Stimulated activated CD8-positive, alpha-beta memory T cell treated with anti-CD3 and anti-CD28 coated beads, Interleukin-7, amount 100 ng/mL, for 48 hours (primary cell): ENCODE measurements at regions not wholly inside any gene's neighbourhood (a gene's known extent, or its start where the extent isn't known, plus 50 kb on each side); places are given as distances from the start of the nearest gene placed in this dataset.
"Not testable (repeated sequence)": the region's sequence is repeated elsewhere in the genome, so short reads cannot be mapped to it uniquely, and the experiment has no call there.

ENCODE experiments used
- DNase-seq, 2 donors: peaks; one replicate each; pipeline ENCODE4 v3.0.0-alpha.2; 2020; ENCODE audit warnings: low read depth in 1 of 2; ENCODE audit errors: extremely low read depth in 1 of 2

GRCh38 chr1:47593013-47593568 is 155.2 kb downstream of the FOXD2 start:
- DNase-seq, result no peak

DNA sequence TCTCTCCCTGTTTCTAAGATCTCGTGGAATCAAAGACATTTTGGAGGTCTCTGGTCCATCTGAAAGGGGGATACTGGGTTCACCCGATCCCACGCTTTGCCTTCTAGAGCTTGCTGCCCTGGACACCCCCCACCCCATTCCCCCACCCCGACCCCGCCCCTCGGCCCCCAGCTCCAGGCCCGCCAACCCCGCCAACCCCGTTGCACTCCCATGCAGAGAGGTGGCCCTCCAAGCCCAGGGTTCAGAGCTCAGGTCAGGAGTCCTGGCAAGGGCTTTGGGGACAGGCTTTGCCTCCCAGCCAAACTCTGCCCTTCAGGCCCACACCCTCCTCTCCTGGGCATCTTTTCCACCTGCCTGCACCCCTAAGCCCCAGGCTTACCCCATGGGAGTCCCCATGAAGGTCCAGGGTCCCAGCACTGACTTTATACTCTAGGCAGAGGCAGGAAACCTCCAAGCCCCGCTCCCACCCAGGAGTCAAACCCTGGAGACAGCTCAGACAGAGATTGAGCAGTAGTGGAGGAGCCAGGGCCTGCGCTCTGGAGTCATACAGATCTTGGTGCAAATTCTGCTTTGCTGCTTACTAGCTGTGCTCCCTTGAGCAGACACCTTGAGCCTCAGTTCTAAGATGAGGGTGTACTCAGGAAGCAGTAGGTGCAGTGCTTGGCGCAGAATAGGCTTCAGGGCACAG is 155.9 kb downstream of the FOXD2 start:
- DNase-seq, result no peak

- no peak for DNase-seq
Measured at GRCh38 chr1:47594627-47595026, 156.8 kb downstream of the FOXD2 start.

GRCh38 chr1:47596328-47596727 is 158.5 kb downstream of the FOXD2 start:
- no peak for DNase-seq

DNA sequence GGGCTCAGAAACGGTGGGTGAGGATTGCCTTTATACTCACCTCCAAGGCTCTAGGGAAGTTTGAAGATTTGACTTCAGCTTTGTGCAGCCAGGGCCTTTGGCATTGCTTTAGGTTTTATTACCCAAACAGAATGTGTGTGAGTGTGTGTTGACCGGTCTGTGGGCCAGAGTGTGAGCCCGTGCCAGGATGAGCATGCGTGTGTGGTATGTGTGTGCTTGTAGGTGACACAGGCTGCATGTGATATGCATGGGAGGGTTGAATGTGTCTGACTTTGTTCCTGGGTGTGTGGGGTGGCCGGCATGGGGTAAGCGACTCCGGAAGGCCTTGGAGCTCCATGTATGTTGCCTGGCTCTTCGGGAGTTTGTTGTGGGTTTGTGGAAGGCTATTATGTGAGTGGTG is 160.5 kb downstream of the FOXD2 start:
- DNase-seq, result no peak

DNA sequence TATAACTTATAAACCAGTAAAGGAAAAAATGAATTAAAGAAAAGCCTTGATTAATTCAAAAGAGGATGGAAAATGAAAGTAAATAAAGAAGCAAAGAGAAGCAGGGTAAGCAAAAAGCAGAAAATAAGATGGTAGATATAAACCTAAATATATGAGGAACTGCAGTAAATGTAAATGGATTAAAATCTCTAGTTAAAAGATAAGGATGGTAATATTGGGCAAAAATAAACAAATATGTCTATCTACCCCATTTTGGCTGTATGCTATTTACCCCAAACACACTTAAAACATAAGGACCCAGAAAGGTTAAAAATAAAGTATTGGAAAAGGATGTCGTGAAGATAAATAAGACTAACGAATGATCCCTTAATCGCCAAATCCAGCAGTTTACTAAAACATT is 161.9 kb downstream of the FOXD2 start:
- no peak for DNase-seq

- DNase-seq, result not testable (repeated sequence)
Measured at GRCh38 chr1:47602491-47602890, 164.6 kb downstream of the FOXD2 start.

DNA sequence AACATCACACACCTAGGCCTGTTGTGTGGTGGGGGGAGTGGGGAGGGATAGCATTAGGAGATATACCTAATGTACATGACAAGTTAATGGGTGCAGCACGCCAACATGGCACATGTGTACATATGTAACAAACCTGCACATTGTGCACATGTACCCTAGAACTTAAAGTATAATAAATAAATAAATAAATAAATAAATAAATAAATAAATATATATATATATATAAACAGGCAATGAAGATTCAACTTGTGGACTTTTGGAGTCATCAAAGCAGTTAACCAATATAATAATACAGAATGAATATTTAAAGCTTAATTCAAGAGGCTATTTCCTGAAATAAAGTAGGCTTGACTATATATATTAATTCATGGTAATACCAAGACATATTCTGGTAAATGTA is 167.0 kb downstream of the FOXD2 start:
- not testable (repeated sequence) for DNase-seq

DNA sequence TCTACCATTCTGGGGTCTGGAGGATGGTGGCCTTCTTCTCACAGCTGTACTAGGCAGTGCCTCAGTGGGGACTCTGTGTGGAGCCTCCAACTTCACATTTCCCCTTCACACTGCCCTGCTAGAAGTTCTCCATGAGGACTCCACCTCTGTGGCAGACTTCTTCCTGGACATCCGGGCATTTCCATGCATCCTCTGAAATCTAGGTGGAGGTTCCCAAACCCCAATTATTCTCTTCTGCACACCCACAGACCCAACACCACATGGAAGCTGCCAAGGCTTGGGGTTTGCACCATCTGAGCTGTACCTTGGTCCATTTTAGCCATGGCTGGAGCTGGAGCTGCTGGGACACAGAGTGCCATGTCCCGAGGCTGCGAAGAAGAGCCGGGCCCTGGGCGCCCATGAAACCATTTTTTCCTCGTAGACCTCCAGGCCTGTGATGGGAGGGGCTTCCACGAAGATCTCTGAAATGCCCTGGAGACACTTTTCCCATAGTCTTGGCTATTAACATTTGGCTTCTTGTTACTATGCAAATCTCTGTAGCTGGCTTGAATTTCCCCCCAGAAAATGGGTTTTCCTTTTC is 170.5 kb downstream of the FOXD2 start:
- DNase-seq, result no peak

GRCh38 chr1:47611992-47612391 is 174.1 kb downstream of the FOXD2 start:
- no peak for DNase-seq

DNA sequence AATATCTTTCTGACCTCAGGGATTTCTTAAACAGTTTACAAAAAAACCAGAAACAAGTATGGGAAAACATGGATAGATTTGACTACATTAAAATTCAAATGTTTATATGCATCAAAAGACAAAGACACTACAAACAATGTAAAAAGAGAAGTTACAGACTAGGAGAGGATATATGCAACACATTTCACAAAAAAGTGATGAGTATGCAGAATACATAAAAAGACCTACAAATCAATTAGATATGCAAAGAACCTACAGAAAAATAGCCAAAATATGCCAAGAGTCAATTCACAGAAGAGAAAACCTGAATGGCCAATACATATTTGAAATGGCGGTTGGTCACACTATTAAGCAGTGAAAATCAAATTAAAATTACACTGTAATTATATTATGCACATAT is 175.0 kb downstream of the FOXD2 start:
- no peak for DNase-seq

DNA sequence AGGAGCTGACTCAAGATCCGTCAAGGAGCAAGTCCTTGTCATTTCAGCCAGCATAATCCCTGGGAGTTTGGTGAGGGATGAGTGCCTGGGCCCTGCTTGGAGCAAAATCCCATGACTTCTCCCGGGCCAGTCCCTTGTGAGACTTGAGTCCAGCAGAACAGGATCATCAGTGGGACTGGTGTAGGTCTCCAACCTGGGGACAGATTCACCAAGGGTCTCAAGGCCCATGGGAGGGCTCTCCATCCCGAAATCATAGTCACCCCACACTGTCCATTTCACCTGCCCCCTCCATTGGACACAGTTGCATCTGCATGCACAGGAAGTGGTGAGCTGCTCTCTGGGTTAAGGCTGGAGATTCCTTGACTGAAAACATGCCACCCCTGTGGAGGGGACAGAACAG is 178.2 kb downstream of the FOXD2 start:
- no peak for DNase-seq

GRCh38 chr1:47616906-47617305 is 179.1 kb downstream of the FOXD2 start:
- no peak for DNase-seq

DNA sequence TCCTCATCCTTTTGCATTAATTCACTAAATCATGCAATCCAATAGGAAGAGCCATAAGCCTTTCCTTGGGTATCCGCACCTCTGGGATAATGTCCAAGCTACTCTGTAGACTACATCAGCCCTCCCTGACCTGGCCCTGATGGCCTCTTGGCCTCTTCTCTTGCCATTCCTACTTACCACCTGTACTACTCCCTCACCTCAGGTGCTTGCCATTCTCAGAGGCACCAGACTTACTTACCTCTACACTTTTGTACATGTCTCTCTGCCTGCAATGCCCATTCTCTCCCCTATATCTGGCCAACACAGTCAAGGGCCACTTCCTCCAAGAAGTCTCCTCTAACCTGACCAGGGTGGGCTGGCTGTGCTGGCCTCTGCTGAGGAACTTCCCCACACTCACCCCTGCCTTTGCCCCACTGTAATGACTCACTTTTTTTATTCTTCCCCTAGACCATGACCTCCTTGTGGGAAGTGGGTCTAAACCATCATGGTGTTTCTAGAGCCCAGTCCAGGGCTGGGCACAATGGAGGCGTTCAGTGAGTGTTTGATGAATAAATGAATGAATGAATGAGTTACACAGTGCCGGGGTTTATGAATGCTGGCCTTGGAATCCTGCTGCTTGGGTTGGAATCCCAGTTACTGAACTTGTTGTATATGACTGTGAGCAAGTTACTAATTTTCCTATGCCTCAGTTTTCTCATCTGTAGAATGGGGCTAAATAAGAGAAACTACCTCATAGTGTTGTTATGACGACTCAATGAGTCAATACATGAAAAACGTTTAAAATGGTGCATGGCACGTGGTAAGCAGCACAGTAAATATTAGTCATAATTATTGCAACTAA is 179.8 kb downstream of the FOXD2 start:
- DNase-seq, result no peak

- DNase-seq, result no peak
Measured at GRCh38 chr1:47618222-47618720, 180.4 kb downstream of the FOXD2 start.

- no peak for DNase-seq
Measured at GRCh38 chr1:47618830-47619229, 181.0 kb downstream of the FOXD2 start.

DNA sequence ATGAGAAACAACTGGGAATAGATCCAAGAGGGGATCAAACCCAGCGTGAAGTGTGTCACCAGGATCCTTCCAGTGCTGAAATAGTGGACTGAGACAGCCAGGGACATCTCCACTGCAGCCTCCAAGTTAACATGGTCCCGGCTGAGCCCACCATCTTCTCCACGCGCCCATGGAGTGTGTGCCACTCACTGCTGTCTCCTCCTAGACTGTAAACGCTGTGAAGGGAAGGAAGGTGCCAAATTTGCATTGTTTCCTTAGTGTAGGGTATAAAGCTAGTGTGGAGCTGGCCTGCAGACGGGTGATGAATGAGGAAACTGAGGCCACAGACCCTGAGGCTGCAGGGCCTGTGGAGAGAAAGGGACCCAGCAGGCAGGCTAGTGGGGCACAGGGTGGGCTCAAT is 183.6 kb downstream of the FOXD2 start:
- no peak for DNase-seq

DNA sequence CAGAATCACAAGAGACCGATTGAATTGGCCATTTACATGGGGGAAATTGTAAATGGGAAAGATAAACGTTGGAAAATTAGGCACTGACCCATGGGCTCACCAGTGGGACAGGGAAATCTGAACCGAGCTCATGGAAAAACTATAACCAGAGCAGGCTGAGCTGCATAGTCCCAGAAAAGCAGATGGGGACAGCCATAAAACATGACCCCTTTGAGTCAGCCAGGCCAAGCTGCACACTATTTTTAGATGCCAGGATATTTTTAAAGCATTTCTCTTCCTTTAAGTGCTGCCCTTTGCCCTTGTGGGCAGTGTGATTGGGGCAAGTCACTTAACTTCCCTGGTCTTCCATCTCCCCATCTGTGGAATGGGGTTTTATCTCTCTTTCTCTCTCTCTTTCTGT is 184.1 kb downstream of the FOXD2 start:
- no peak for DNase-seq

DNA sequence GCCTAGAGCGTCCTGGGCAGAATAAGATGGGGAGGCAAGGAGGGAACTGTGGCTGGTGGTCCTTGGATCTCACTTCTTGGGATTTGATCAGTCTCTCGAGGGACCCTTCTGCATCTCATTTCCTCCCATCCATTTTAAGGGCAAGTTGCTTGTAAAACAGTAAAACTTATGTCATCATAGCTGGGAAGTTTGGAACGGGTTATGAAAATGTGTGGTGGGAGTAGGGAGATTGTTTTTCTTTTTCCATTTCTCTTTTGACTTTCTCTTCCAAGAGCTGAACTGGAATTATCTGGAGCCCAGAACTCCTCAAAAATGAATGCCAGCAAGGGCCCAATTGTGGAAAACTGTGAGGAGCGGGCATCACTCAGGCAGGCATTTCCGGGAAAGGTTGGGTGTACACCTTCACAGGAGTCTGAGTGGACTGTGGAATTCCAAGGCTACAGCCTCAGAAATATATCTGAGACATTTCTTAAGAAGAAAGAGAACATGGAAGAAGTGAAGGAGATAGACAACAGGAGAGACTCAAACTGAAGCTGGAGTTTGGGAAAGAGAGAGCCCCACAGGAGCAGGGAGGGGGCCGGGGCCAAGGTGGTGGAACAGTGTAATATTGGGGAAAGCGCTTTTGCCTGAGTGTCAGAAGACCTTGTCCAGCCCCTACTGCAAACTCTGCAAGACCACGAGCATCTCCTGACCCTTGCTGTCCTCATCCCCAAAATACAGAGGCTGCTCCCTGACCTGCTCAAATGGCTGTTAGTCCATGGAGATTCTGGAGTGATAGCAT is 185.1 kb downstream of the FOXD2 start:
- DNase-seq, result no peak

- no peak for DNase-seq
Measured at GRCh38 chr1:47623557-47623940, 185.7 kb downstream of the FOXD2 start.

DNA sequence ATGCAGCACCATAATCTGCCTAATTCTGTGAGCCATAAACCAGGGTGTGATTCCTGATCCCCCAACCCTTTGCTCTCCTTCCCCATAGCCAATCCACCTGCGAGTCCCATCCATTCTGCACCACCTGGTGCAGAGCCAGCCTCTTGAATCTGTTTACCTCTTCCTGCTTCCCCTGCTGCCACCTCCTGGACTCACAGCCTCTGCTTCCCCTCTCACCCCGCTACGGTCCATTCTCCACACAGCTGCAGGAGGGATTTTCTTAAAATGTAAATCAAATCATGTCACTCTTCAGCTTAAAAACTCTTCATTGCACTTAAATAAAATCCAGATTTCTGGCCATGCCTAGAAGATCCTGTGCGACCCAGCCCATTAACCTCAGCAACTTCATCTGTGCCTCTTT is 186.7 kb downstream of the FOXD2 start:
- no peak for DNase-seq
